SK-N-SH (cell line): ENCODE measurements at regions not wholly inside any gene's neighbourhood (a gene's known extent, or its start where the extent isn't known, plus 50 kb on each side); places are given as distances from the start of the nearest gene placed in this dataset.

Experiments
- CTCF ChIA-PET: fragments of 300-600, 350-600 bp; formaldehyde crosslinking; extraction: SDS; loops from one replicate; lab custom pipeline; 2021; lab: Yijun Ruan, JAX
- POLR2A ChIA-PET: fragments of 350-600 bp; sonication (Branson Sonifier 250); formaldehyde crosslinking; extraction: SDS; loops from one replicate; lab custom pipeline; 2020; ENCODE audit warnings: antibody characterized with exemption, inconsistent platforms; lab: Yijun Ruan, JAX
- DNase-seq: peaks from one replicate; pipeline ENCODE4 v3.0.0; 2012
- H2AFZ ChIP-seq: fragments of 200-600 bp; sonication (generic); 2 replicates; pipeline ENCODE4 v1.8.1; 2016; ENCODE audit warnings: antibody characterized with exemption, mild to moderate bottlenecking, low read depth
- H3F3A ChIP-seq: fragments of 200-600 bp; sonication (generic); replicated peaks from 2 replicates; pipeline ENCODE3; 2016; ENCODE audit warnings: antibody characterized with exemption, mild to moderate bottlenecking; ENCODE audit not compliant: insufficient read depth
- H3K27ac ChIP-seq, 2 experiments: fragments of 200-500 bp in 1 of 2; fragments of 200-600 bp in 1 of 2; sonication (Bioruptor generic) in 1 of 2; sonication (generic), shearing (Covaris generic) in 1 of 2; 2 replicates each; pipeline versions ENCODE4 v1.5.1 to v1.6.1; 2014 to 2016; ENCODE audit warnings: low read depth in 2 of 2, inconsistent platforms in 1 of 2, low read length in 1 of 2, mild to moderate bottlenecking in 1 of 2, mixed read lengths in 1 of 2
- H3K27me3 ChIP-seq: fragments of 200-600 bp; sonication (generic), shearing (Covaris generic); 2 replicates; pipeline ENCODE4 v1.6.1; 2016; ENCODE audit warnings: mixed run types; ENCODE audit not compliant: insufficient read depth
- H3K36me3 ChIP-seq, 2 experiments: fragments of 200-500 bp in 1 of 2; fragments of 200-600 bp in 1 of 2; sonication (Bioruptor generic) in 1 of 2; sonication (generic) in 1 of 2; replicated peaks in 1 of 2; 2 replicates each; pipeline versions ENCODE3 to v1.5.1; 2014 to 2016; ENCODE audit warnings: low read length in 1 of 2, mild to moderate bottlenecking in 1 of 2; ENCODE audit not compliant: insufficient read depth in 2 of 2, control insufficient read depth in 1 of 2
- H3K4me1 ChIP-seq, 2 experiments: fragments of 200-500 bp in 1 of 2; fragments of 200-600 bp in 1 of 2; sonication (Bioruptor generic) in 1 of 2; sonication (generic), shearing (Covaris generic) in 1 of 2; 2 replicates each; pipeline versions ENCODE4 v1.5.1 to v1.6.1; 2014 to 2016; ENCODE audit warnings: low read depth in 1 of 2, low read length in 1 of 2, mixed run types in 1 of 2; ENCODE audit not compliant: insufficient read depth in 2 of 2, control insufficient read depth in 1 of 2
- H3K4me2 ChIP-seq: fragments of 200-600 bp; sonication (generic), shearing (Covaris generic); 2 replicates; pipeline ENCODE4 v1.6.1; 2017; ENCODE audit warnings: mixed run types
- H3K4me3 ChIP-seq, 2 experiments: fragments of 200-500 bp in 1 of 2; fragments of 200-600 bp in 1 of 2; sonication (Bioruptor generic) in 1 of 2; sonication (generic), shearing (Covaris generic) in 1 of 2; 2 replicates each; pipeline versions ENCODE4 v1.5.1 to v1.8.1; 2014 to 2016; ENCODE audit warnings: low read depth in 2 of 2, inconsistent platforms in 1 of 2, low read length in 1 of 2, mild to moderate bottlenecking in 1 of 2, mixed read lengths in 1 of 2, moderate library complexity in 1 of 2
- H3K79me2 ChIP-seq: fragments of 200-600 bp; sonication (generic); 2 replicates; pipeline ENCODE4 v1.8.1; 2017; ENCODE audit warnings: mild to moderate bottlenecking; ENCODE audit not compliant: insufficient read depth
- H3K9ac ChIP-seq: fragments of 200-600 bp; sonication (generic); 2 replicates; pipeline ENCODE4 v1.6.1; 2017; ENCODE audit warnings: mixed run types
- H3K9me2 ChIP-seq: fragments of 200-600 bp; sonication (generic); 2 replicates; pipeline ENCODE4 v1.6.1; 2017; ENCODE audit warnings: mixed run types
- H3K9me3 ChIP-seq: fragments of 200-600 bp; sonication (generic); 2 replicates; pipeline ENCODE4 v1.6.1; 2017; ENCODE audit warnings: mixed run types, mild to moderate bottlenecking, moderate library complexity
- H4K20me1 ChIP-seq: fragments of 200-600 bp; sonication (generic); 2 replicates; pipeline ENCODE4 v1.6.1; 2017; ENCODE audit warnings: mild to moderate bottlenecking, mixed run types; ENCODE audit not compliant: insufficient read depth
- CHD2 ChIP-seq: fragments of 150-350 bp; IDR thresholded peaks from 2 replicates; pipeline ENCODE4 v1.6.1; 2018; ENCODE audit warnings: low read length; ENCODE audit not compliant: partially characterized antibody
- CTCF ChIP-seq: fragments of 200-600 bp; sonication (generic); IDR thresholded peaks from 2 replicates; pipeline ENCODE4 v1.6.1; 2017; ENCODE audit warnings: antibody characterized with exemption, mild to moderate bottlenecking, moderate library complexity
- ELF1 ChIP-seq: IDR thresholded peaks from 2 replicates; pipeline ENCODE4 v1.4.0; 2012
- EZH2phosphoT487 ChIP-seq: fragments of 200-600 bp; sonication (generic); IDR thresholded peaks from 2 replicates; pipeline ENCODE4 v1.6.1; 2017; ENCODE audit warnings: low read depth, mixed run types, mild to moderate bottlenecking, antibody characterized with exemption, moderate library complexity, borderline replicate concordance
- FOXM1 ChIP-seq: IDR thresholded peaks from 2 replicates; pipeline ENCODE4 v1.4.0; 2012; ENCODE audit warnings: low read depth, mild to moderate bottlenecking
- GABPA ChIP-seq: IDR thresholded peaks from 2 replicates; pipeline ENCODE4 v1.4.0; 2012; ENCODE audit warnings: low read depth, mild to moderate bottlenecking
- IRF3 ChIP-seq: fragments of 150-350 bp; IDR thresholded peaks from 2 replicates; pipeline ENCODE4 v1.6.1; 2016; ENCODE audit warnings: mild to moderate bottlenecking, low read depth, low read length
- JUND ChIP-seq: IDR thresholded peaks from 2 replicates; pipeline ENCODE4 v1.4.0; 2012
- MEF2A ChIP-seq: IDR thresholded peaks from 2 replicates; pipeline ENCODE4 v1.4.0; 2012; ENCODE audit warnings: low read depth, borderline replicate concordance
- NFIC ChIP-seq: IDR thresholded peaks from 2 replicates; pipeline ENCODE4 v1.4.0; 2012; ENCODE audit warnings: borderline replicate concordance
- PBX3 ChIP-seq: IDR thresholded peaks from 2 replicates; pipeline ENCODE4; 2012
- SIN3A ChIP-seq: IDR thresholded peaks from 2 replicates; pipeline ENCODE4 v1.6.1; 2012; ENCODE audit warnings: low read depth, mild to moderate bottlenecking, low read length, moderate library complexity, borderline replicate concordance
- SMC3 ChIP-seq: IDR thresholded peaks from 2 replicates; pipeline ENCODE4 v1.6.1; 2012; ENCODE audit warnings: low read depth, low read length, improper control_type of control experiment
- TAF1 ChIP-seq: IDR thresholded peaks from 2 replicates; pipeline ENCODE4 v1.6.1; 2012; ENCODE audit warnings: low read depth, mild to moderate bottlenecking, low read length, moderate library complexity, borderline replicate concordance
- TCF12 ChIP-seq: IDR thresholded peaks from 2 replicates; pipeline ENCODE4 v1.4.0; 2012
- TEAD4 ChIP-seq: IDR thresholded peaks from 2 replicates; pipeline ENCODE4 v1.4.0; 2012; ENCODE audit warnings: mild to moderate bottlenecking, borderline replicate concordance; ENCODE audit not compliant: insufficient read depth
- USF2 ChIP-seq: fragments of 150-350 bp; IDR thresholded peaks from 2 replicates; pipeline ENCODE4 v1.6.1; 2017; ENCODE audit warnings: antibody characterized with exemption, low read length, low read depth, borderline replicate concordance
- YY1 ChIP-seq: IDR thresholded peaks from 2 replicates; pipeline ENCODE4 v1.4.0; 2012; ENCODE audit warnings: low read depth, mild to moderate bottlenecking
- WGBS: methylation state at CpG from one replicate; pipeline ENCODE4 v1.1.6; 2017; ENCODE audit warnings: low lambda C conversion rate; 5-methylcytosine and 5-hydroxymethylcytosine counted together
- TF ChIP-seq, protein P1 (sequence below): IDR thresholded peaks from 2 replicates; pipeline ENCODE4 v1.4.0; 2012; ENCODE audit warnings: low read depth, borderline replicate concordance

GRCh38 chr2:228625481-228625880 is 444.0 kb upstream of the SPHKAP start:
- no peaks in the 10 kb centered on the region for H4K20me1 ChIP-seq
- no peaks in the 10 kb centered on the region for H3F3A ChIP-seq
- ChIA-PET CTCF (no interaction called here), POLR2A (no interaction called here)
- H3K9me3 ChIP-seq = no peaks in the 10 kb centered on the region
- no peaks in the 10 kb centered on the region for H3K9me2 ChIP-seq
- H3K27ac ChIP-seq = no peak overlapping the region
- WGBS = 34% methylated on average over 3 of the region's 3 CpGs
- no peaks in the 10 kb centered on the region for H3K79me2 ChIP-seq
- H3K36me3 ChIP-seq = no peaks in the 10 kb centered on the region
- H2AFZ ChIP-seq = no peak overlapping the region
- no peak overlapping the region for H3K4me2 ChIP-seq
- H3K9ac ChIP-seq = no peak overlapping the region
- DNase-seq = no peak
- H3K4me3 ChIP-seq = no peak overlapping the region
- peaks cover 0 to 7% of the 10 kb centered on the region in 2 experiments; a peak in 1 of 4 replicates for H3K4me1 ChIP-seq
- TF ChIP-seq, protein P1, sequence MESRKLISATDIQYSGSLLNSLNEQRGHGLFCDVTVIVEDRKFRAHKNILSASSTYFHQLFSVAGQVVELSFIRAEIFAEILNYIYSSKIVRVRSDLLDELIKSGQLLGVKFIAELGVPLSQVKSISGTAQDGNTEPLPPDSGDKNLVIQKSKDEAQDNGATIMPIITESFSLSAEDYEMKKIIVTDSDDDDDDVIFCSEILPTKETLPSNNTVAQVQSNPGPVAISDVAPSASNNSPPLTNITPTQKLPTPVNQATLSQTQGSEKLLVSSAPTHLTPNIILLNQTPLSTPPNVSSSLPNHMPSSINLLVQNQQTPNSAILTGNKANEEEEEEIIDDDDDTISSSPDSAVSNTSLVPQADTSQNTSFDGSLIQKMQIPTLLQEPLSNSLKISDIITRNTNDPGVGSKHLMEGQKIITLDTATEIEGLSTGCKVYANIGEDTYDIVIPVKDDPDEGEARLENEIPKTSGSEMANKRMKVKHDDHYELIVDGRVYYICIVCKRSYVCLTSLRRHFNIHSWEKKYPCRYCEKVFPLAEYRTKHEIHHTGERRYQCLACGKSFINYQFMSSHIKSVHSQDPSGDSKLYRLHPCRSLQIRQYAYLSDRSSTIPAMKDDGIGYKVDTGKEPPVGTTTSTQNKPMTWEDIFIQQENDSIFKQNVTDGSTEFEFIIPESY = no peak
- TF ChIP-seq CHD2 (no peak), NFIC (no peak), ELF1 (no peak), TEAD4 (no peak), FOXM1 (no peak), YY1 (no peak), CTCF (no peak), GABPA (no peak), TAF1 (no peak), SIN3A (no peak), JUND (no peak), SMC3 (no peak), EZH2phosphoT487 (no peak), TCF12 (no peak)
- TF ChIP-seq, all 33 proteins: peak for 0
- H3K27me3 ChIP-seq = no peaks in the 10 kb centered on the region

- H3K9me2 ChIP-seq = no peaks in the 10 kb centered on the region
- WGBS = 59% methylated on average over 1 of the region's 1 CpG
- TF ChIP-seq TCF12 = no peak
- TF ChIP-seq JUND = no peak
- TF ChIP-seq TEAD4 = no peak
- TF ChIP-seq CHD2 = no peak
- no peak for TF ChIP-seq MEF2A
- no peak for TF ChIP-seq GABPA
- TF ChIP-seq USF2 = no peak
- no peak for TF ChIP-seq PBX3
- no peak for TF ChIP-seq IRF3
- TF ChIP-seq ELF1 = no peak
- no peak for TF ChIP-seq SIN3A
- TF ChIP-seq YY1 = no peak
- TF ChIP-seq FOXM1 = no peak
These were observed 443.2 kb upstream of the SPHKAP start for GRCh38 chr2:228624733-228625132.

More at GRCh38 chr2:228624733-228625132, 443.2 kb upstream of the SPHKAP start:
- H3K79me2 ChIP-seq = no peaks in the 10 kb centered on the region
- no peaks in the 10 kb centered on the region for H3K36me3 ChIP-seq
- peaks cover 0 to 7% of the 10 kb centered on the region in 2 experiments; a peak in 1 of 4 replicates for H3K4me1 ChIP-seq
- H3K27ac ChIP-seq = no peak overlapping the region
- H3K4me2 ChIP-seq = no peak overlapping the region
- H2AFZ ChIP-seq = no peak overlapping the region
- no peak overlapping the region for H3K9ac ChIP-seq
- H3K27me3 ChIP-seq = no peaks in the 10 kb centered on the region
- DNase-seq = no peak
- no peaks in the 10 kb centered on the region for H3K9me3 ChIP-seq
- CTCF ChIA-PET = interaction anchor here (1.3 kb wide), 1 partner anchor 11 kb away, joined by 4 read pairs; no protein-coding TSS in a partner anchor
- POLR2A ChIA-PET = no interaction called here
- no peaks in the 10 kb centered on the region for H4K20me1 ChIP-seq
- no peaks in the 10 kb centered on the region for H3F3A ChIP-seq
- H3K4me3 ChIP-seq = no peak overlapping the region
